ENCODE measurements at regions not wholly inside any gene's neighbourhood (a gene's known extent, or its start where the extent isn't known, plus 50 kb on each side); places are given as distances from the start of the nearest gene placed in this dataset.

DNA sequence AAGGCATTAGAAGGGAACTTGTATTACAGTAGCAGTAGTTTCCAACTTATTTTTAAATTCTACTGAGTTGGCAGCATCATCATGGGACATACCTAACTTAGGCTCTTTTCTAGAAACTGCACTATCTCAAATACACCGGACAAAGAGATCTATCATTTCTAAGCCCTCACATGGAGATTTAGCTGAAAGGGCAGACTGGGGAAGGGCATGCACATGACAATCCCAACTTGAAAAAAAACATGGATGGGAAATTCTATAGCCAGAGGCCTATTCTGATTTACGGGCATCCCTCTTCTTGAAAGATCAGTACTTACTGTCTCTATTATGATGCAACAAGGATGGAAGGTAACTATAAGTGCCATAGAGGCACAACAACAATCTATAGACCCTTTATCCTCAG lies 1328.6 kb downstream of the UQCRFS1 start:
- TF ChIP-seq POLR2A (IDR thresholded peaks at IDR 0.05) (no peak), CTCF (IDR thresholded peaks at IDR 0.05) (no peak), POLR2AphosphoS5 (IDR thresholded peaks at IDR 0.05; ENCODE audit: insufficient read depth in 1 of 2, low read depth in 1 of 2) (no peak)

All from vagina (tissue), 2 donors.